GM19238 (cell line): ENCODE measurements at regions not wholly inside any gene's neighbourhood (a gene's known extent, or its start where the extent isn't known, plus 50 kb on each side); places are given as distances from the start of the nearest gene placed in this dataset.

ENCODE experiments used
- DNase-seq: peaks from one replicate; pipeline ENCODE4 v3.0.0; 2011; ENCODE audit warnings: low spot score; ENCODE audit not compliant: insufficient read length

DNA sequence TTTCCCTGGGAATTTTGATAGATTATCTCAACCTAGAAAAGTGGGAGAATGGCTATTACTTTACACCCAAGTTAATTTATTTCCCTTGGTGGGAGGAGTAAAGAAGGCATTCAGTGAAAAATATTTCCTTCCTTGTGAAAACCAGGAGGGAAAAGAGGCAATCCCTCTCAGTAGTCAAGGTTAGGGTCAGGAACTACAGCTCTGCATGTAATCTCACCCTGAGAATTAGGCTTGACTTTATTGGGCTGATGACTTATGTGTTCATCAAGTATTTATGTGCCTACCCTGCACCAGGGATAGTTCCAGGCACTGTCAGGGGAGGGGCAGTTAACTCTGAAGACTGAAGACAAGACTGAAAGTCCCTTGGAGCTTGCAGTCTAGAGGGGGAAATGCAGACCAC lies 281.8 kb downstream of the DLEU7 start:
- DNase-seq = no peak

DNA sequence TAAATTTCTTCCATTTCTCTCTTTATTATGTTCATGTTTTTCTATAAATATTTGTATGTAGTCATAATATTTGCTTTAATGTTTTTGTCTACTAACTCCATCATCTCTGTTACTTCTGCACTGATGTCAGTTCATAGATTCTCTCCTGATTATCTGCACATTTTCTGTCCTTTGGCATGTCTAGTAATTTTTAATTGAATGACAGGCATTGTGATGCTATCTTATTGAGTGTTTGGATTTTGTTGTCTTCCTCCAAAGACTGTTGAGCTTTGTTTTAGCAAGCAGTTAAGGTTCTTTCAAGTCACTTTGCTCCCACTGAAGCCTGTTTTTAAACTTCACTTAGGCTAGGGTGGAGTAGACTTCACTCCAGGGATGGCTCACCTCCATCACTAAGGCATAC lies 276.8 kb downstream of the DLEU7 start:
- no peak for DNase-seq

DNA sequence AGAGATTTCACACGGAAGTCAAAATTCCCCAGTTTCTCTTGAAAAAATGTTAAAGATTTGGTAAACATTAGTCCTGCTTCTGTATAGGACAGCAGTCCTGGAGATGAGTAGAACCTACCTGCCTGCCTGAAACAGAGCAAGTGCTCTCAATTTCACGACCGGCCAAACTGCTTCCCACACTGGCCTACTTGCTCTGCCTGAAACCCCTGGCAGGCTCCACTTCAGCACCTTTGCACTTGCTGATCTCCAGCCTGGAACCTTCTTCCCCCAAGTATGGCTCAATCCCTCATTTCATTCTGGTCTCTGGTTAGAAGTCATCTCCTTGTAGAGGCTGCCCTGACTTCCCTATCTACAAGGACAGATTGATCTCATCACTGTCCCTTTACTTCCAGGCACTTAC lies 271.4 kb downstream of the DLEU7 start:
- DNase-seq = no peak

DNA sequence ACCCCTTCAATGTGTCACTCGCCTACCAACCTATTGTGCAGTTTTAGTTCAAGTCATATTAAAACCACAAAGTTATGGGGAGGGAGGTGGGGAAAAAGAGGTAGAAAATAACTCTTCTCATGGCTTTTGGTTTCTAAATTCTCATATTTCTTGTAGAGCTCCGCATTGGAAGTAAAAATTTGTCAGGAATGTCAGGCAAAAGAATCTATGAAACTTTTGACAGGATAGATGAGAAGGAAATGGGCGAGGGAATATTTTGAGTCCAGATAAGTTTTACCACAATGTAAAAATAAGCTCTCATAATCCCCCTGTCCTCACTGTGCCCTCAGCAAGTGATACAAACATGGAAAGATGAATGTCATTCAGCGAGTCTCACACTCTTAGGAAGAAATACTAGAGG lies 270.4 kb downstream of the DLEU7 start:
- no peak for DNase-seq

DNA sequence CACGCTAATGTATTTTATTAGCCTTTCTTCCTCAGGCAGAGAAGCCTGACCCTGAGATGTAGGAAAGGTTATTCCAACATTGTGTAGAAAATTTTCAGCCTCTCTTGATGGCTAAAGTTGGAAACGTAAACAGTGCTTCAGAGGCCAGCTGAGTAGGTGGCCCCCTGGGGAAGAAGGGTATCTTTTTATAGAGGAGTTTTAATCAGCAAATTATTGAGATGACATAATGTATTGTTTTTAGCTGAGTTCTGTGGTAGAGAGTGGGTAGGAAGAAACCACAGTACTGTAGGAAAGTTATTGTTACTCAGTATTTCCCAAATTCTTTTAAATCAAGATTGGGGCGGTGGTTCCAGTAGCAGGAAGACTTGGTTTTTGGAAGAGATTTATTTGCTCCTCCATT lies 268.8 kb downstream of the DLEU7 start:
- no peak for DNase-seq

DNA sequence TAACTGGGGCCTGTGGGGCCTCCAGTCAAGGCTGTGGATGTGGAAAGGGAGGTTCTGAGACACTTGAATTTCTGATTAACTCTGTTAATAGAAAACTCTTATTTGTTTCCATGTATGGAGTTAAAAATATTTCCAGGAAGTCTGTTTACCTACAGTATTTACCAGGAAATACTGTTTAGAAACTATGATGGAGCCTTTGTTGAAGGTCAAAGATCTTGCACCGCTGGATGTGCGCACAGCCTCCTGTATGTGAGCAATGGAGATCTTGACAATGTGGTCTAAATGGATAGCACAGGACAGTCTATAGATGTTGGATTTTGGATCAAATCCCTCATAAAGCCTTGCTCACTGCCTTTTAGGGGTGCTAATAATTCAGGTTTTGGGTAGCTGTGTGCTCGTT lies 268.4 kb downstream of the DLEU7 start:
- DNase-seq = no peak

DNA sequence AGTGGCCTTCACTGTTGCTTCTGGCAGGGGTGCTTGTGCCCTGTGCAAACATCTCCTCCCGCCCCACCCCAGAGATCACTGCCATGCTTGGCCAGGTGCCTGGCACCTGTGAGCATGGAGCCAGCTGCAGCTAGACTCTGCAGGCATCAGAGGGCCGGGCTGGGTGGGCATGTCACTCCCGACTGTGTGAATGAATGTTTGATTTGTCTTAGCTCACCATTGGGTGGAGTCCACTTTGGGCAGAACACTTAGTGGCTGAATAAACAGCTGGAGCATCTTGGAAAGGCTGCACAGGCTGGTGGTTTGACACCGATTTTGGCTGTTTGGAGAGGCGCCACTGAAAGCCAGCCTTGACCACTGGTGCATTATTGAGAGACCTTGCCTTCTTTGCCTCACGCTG lies 267.3 kb downstream of the DLEU7 start:
- DNase-seq = no peak

DNA sequence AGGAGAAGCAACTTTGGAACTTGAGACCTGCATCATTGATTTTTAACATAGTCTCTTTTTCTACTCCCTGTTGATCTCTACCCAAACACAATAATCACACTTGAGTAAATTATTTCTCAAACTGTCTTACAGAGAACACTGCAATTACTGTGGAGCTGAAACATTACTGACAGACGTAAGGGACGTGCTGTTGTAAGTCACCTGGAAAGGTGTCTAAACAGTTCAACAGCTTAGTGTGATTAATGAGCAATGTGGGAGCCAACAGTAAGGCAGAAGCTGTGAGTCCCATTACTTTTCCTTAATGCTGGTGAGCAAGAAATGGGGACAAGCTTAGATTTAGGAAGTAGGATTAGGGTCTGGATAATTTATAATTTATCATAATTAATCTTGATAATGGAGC lies 265.7 kb downstream of the DLEU7 start:
- no peak for DNase-seq

DNA sequence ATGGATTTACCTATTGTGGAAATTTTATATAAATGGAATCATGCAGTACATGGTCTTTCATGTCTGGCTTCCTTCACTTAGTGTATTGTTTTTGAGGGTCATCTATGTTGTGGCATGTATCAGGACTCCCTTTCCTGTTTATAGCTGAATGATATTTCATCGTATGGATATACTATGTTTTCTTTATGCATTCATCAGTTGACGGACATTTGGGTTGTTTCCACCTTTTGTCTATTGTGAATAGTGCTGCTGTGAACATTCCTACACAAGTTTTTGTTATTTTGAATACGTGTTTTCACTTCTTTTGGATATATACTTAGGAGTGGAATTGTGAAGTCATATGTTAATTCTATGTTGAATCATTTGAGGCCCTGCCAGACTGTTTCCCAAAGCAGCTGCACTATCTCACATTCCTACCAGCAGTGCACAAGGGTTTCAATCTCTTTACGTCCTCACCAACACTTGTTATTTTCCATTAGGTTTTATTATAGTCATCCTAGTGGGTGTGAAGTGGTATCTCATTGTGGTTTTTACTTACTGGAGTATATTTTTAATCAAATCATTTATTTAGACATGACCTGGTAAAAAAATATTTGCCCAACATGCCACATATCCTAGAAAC lies 262.7 kb downstream of the DLEU7 start:
- no peak for DNase-seq

DNA sequence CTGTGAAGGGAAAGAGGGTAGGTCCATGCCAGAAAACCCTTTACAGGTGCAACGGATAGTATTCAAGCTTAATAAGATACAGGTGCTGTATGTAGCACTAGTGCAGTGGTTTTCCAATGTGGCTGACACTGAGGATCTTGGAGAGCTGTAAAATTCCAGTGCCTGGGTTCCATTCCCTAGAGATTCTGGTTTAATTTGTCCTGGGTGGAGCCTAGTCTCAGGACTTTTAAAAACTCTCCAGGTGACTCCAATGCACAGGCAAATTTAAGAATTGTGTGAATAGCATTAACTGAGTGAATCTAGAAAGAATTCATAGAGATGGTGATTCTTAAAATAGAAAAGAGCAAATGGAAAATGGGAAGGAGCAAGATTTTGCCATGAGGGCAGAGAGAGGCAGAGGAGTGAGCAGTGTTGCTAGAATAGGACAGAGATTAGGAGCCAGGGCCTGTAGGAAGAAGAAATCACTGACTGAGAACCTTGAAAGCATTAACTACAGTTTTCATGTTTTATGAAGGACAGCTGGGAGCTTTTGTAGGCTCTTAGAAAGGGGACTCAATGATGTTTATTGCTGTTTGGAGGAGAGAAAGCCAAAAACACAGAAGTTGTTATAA lies 261.8 kb downstream of the DLEU7 start:
- no peak for DNase-seq

DNA sequence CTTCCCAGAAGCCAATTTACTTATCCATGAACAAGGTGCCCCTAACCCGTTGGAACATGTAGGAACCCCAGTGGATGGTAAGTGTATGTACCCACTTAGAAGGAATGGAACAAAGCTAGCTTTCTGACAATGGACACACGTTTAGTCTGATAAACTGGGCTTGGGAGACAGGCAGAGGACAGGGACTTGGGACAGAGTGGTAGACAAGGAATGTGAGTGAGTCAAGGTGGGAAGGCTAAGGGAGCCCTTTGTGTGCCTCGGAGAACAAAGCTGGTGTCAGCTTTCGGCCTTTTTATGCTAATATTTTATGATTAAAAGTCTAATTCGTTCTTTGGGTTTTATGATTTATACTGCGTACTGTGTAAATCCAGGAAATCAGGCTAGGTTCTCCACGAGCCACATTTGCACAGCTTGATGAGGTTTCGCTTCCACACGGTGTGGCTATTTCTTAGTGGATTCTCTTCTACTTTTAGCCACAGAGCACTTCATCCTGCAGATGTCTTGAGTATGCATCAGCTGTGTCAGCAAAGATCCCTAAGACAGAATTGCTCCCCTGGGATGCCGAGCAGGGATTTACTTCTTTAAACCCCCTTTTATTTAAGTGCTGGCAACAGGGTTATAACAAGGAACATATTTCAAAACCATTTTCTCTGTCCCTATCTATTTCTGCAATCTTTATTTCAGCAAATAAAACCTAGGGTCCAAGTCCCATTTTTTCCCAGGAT lies 258.5 kb downstream of the DLEU7 start:
- DNase-seq = no peak

DNA sequence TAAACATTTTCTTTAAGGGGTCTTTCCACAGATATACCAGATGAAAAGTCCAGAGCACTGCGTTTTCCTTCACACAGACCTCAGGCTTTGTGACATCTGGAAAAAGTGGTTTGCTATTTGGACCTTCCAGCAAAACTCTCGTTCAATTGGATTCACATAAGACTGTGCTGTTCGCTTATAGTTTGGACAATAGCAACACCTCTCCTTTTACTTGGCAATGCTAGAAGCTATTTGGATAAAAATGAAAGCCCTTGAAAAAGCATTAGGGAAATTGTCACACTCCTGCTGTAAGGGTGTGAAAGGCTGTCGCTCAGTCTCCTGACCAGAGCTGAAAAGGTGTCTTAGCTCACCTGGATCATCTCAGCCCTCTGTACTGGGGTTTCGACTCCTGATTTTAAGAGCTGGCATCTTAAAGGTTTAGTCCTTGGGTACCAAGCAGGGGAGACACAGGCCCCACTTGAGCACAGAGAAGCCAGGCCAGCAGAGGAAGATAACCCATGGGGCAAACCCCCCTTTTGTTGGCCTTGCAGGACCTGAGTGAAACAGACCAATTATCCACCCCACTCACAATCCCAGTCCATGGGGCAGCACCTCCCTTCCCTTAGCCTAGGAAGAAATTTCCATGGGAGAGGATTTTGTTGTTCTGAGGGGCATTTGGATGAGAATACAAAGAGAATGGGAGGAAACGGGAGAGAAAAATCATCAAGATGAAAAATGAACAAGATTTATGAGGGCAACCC lies 257.6 kb downstream of the DLEU7 start:
- no peak for DNase-seq

DNA sequence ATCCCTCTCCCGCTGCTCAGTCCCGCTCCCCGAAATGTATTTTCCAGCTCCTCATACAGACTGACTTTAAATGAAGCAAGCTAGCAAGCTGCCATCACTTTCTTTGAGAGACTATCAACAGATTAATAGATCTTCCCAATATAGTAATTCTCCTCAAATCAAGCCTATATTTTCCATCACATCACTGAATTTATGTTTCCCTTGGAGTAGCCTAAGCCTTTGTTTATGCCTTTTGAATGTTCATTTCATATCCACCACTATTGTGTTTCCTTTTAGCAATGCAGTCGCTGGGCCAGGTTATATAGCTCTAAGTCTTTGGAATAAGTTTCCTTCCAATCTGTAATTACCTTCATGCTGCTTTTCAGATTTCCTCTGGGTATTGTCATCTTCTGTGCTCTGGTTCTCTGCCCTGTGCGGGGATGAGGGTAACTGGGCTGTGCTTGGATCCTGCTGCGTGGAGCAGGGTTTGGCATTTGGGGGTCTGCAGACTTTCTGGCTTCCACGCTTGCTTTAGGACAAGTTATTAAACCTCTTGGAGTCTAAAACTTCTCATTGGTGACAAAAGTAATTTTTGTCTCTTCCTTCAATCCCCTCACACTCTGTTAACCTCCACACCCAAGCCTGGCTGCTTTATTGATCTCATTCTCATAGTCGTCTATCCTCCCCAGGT lies 256.9 kb downstream of the DLEU7 start:
- no peak for DNase-seq

DNA sequence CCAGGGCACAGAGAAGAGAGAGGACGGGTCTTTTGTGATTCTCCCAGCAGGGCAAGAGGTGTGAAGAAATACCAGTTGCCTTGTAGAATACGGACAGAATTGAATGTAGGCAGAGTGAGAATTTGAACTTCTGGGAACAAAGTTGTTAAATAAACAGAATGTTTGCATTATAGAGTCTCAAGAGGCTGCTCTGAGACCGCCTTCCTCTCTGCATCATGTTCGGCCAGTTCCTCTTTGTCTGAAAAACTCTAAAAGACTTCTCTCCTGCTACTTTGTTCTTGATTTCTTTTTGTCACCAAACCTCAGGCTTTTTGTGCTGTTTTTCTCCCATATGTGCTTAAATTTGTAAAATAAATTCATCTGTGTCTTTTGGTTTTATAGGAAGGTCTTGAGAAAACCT lies 256.4 kb downstream of the DLEU7 start:
- DNase-seq = no peak

DNA sequence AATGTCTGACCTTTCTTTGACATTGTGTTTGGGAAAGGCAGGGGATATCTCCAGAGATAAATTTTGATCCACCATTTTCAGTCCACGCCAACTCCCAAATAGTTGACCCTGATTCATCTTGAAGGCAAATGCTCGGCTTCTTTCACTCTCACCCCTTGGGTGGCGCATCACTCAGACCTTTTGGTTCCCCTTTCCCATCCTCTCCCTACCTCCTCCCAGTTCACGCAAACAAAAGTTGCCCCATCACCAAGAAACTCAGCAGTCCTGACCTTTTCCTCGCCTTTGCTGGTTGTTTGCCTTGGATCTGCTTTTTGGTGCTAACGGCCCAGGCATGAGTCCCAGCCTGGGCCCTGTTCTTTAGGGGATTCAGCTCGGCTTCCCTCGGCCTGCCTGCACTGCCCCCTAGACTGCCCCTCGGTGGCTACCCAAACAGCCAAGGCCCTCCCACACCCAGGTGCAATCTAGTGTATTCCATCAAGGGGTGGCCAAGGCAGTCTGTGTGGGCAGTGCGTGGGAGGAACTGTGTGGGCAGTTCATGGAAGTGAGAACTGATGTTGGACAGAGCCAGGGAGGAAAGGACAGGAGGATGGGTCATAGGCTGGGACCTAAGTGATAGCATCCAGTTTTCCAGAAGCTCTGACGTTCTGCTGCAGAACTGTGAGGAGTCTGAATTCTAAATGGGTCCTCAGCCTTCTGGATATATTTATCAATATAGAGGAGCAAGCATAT lies 255.7 kb downstream of the DLEU7 start:
- no peak for DNase-seq

DNA sequence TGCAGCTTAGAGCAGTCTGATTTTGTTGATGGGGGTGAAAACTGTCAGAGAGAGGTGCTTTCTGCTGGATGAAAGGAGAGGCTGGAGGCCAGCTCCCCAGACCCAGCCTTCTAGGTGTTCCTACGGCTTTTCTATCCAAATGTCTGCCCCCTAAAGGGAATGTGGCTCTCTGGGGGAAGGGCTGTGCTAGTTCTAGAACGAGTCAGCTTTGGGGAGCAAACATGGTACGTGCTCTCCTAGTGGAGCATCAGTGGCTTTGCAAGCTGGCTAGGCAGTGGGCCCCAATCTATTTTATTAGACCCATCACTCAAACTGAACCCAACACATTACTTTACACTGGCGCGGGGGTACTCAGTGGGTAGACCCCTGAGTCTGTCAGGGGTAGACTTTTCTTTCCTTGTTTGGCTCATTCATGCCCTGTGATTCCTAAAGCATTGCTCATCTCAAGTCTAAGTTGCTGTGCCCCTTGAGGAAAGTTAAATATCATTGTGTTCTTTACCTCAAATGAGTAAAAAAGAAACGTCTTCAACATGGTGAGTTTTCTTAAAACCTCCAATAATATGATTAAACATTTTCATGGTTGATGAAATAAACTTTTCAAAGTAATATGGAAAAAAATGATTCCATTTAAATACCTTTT lies 254.9 kb downstream of the DLEU7 start:
- no peak for DNase-seq

DNA sequence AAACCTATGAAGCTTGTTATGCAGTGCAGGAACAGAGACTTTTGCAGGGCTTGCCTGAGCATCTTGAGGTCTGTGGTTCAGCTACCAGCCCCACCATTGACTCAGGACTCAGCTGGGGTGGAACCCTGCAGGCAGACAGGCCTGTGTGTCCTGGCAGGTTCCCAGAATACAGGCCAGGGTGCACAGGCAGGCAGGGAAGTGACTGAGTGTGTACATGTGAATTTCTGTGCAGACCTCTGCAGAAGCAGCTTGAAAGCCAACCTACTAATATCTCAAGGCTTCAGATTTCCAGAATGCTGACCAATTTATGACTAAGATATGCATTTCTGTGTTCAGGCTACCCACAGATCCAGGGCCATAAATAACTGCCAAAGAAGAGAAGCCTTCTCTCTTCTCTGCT lies 254.4 kb downstream of the DLEU7 start:
- no peak for DNase-seq

DNA sequence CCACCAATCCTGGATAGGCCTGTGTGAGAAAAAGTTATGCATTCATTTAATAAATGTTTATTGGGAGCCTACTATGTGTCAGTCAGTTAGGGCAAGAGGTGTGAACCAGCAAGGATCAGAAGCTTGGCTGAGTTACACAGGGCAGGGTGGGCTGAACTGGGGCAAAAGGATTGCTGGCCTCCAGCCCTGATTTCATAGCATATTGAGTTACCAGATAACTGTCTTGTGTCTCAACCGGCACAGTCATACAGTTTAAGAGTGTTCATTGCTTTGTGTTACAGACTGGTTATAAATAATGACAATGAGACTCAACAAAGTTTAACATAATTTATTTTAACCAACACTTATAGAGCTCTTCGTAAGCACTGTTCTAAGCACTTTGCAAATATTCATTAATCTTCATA lies 253.8 kb downstream of the DLEU7 start:
- no peak for DNase-seq

DNA sequence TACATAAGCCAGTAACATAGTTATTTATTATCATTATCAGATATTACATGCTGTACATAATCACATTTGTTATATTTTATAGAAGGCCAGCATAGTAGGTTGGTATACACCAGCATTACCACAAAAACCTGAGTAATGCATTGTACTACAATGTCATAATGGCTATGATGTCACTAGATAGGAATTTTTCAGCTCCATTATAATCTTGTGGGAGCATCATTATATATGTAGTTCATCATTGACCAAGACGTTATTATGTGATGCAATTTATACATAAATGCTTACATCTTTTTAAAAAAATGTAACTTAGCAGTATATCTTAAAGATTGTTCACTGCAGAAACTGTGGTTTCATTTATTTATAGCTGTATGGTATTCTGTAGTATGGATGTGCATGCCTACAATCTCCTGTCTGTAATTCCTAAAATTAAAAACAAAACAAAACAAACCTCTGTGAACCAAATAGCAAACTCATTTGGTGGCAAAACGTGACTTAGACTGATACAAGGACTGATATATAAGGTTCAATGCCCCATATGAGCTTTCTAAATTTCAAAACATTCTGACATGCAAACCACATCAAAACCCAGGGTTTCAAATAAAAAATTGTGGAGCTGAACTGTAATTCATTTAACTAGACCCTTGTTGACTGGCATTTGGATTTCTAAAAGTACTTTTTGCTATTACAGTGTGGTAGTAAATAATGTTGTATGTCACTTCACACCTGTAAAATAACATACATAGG lies 250.9 kb downstream of the DLEU7 start:
- no peak for DNase-seq

DNA sequence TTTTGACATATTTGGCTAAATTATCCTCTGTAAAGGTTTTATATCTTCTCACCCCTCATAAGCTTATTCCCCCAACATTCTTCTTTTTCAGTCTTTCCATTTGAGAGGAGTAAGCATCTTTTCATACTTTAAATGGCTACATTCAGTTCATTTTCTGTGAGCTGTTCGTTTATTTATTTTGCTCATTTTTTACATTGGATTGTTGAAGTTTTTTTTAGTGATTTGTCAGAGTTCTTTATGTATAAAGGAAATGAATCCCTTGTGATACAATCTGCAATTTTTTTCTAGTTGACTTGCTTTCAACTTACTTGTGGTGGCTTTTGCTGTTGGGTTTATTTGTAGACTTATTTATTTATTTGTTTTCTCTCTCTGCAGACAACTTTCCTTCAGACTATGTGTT lies 250.3 kb downstream of the DLEU7 start:
- no peak for DNase-seq
